GM18502 (cell line): ENCODE measurements at regions not wholly inside any gene's neighbourhood (a gene's known extent, or its start where the extent isn't known, plus 50 kb on each side); places are given as distances from the start of the nearest gene placed in this dataset.

Source experiments
- ATAC-seq: cut with Tn5 transposase; IDR thresholded peaks from one replicate; pipeline ENCODE4 v1.9.1; 2021; ENCODE audit warnings: mild to moderate bottlenecking; ENCODE audit not compliant: unreplicated experiment, poor library complexity

GRCh38 chr5:73272351-73272750 is 99.4 kb downstream of the TMEM174 start:
- ATAC-seq: no peak

GRCh38 chr5:73268826-73269225 is 95.8 kb downstream of the TMEM174 start:
- ATAC-seq: no peak

- ATAC-seq: no peak
Observed at GRCh38 chr5:73267766-73268435, 94.9 kb downstream of the TMEM174 start.

- no peak for ATAC-seq
Observed at GRCh38 chr5:73266925-73267765, 94.2 kb downstream of the TMEM174 start.

- ATAC-seq: no peak
Observed at GRCh38 chr5:73266176-73266738, 93.3 kb downstream of the TMEM174 start.

- ATAC-seq: no peak
Observed at GRCh38 chr5:73265641-73266040, 92.6 kb downstream of the TMEM174 start.

- no peak for ATAC-seq
Observed at GRCh38 chr5:73264631-73265030, 91.6 kb downstream of the TMEM174 start.

GRCh38 chr5:73263001-73263710 is 90.2 kb downstream of the TMEM174 start:
- ATAC-seq: no peak

- no peak for ATAC-seq
Observed at GRCh38 chr5:73256862-73257261, 83.9 kb downstream of the TMEM174 start.

GRCh38 chr5:73256462-73256861 is 83.5 kb downstream of the TMEM174 start:
- no peak for ATAC-seq

- ATAC-seq: no peak
Observed at GRCh38 chr5:73256012-73256411, 83.0 kb downstream of the TMEM174 start.

GRCh38 chr5:73254642-73255041 is 81.6 kb downstream of the TMEM174 start:
- ATAC-seq: no peak

GRCh38 chr5:73253047-73253660 is 80.2 kb downstream of the TMEM174 start:
- ATAC-seq: no peak

- ATAC-seq: no peak
Observed at GRCh38 chr5:73250645-73251044, 77.7 kb downstream of the TMEM174 start.

GRCh38 chr5:73242735-73243134 is 69.7 kb downstream of the TMEM174 start:
- ATAC-seq: no peak

- ATAC-seq: no peak
Observed at GRCh38 chr5:73238873-73239272, 65.9 kb downstream of the TMEM174 start.

- ATAC-seq: no peak
Observed at GRCh38 chr5:73236541-73237128, 63.6 kb downstream of the TMEM174 start.

GRCh38 chr5:73234204-73234555 is 61.2 kb downstream of the TMEM174 start:
- no peak for ATAC-seq

- no peak for ATAC-seq
Observed at GRCh38 chr5:73233461-73234203, 60.6 kb downstream of the TMEM174 start.
